HEK293 (cell line): ENCODE measurements at regions not wholly inside any gene's neighbourhood (a gene's known extent, or its start where the extent isn't known, plus 50 kb on each side); places are given as distances from the start of the nearest gene placed in this dataset.

Experiments used
- CTCF ChIA-PET: fragments of 350-600 bp; formaldehyde crosslinking; extraction: SDS; loops from one replicate; lab custom pipeline; 2021; ENCODE audit warnings: antibody characterized with exemption; lab: Yijun Ruan, JAX
- POLR2A ChIA-PET: fragments of 300-600 bp; formaldehyde crosslinking; extraction: SDS; loops from one replicate; lab custom pipeline; 2020; ENCODE audit warnings: antibody characterized with exemption, inconsistent platforms; lab: Yijun Ruan, JAX
- H3K27ac ChIP-seq: fragments of 200-500 bp; sonication (Bioruptor generic); 2 replicates; pipeline ENCODE4 v1.5.1; 2014; ENCODE audit warnings: low read depth, low read length, control low read depth, inconsistent platforms; ENCODE audit errors: extremely low read depth
- H3K36me3 ChIP-seq, 2 experiments: fragments of 200-500 bp in 1 of 2; sonication (Bioruptor generic) in 1 of 2; 1 replicate in 1 of 2; 2 replicates in 1 of 2; pipeline ENCODE4 v1.5.1; 2014 to 2017; ENCODE audit warnings: inconsistent platforms in 2 of 2, low read length in 2 of 2; ENCODE audit not compliant: control insufficient read depth in 2 of 2, insufficient read depth in 1 of 2
- H3K4me1 ChIP-seq: fragments of 200-500 bp; sonication (Bioruptor generic); 2 replicates; pipeline ENCODE4 v1.5.1; 2014; ENCODE audit warnings: mild to moderate bottlenecking, low read length, inconsistent platforms; ENCODE audit not compliant: control insufficient read depth, insufficient read depth
- H3K4me3 ChIP-seq: 2 replicates; pipeline ENCODE4 v1.5.1; 2011; ENCODE audit warnings: low read depth, mild to moderate bottlenecking, control low read depth, low read length, moderate library complexity
- H3K9me3 ChIP-seq: fragments of 200-500 bp; sonication (Bioruptor generic); 2 replicates; pipeline ENCODE4 v1.5.1; 2014; ENCODE audit warnings: low read depth, low read length, inconsistent platforms; ENCODE audit not compliant: control insufficient read depth, insufficient read depth
- BCL11B ChIP-seq: fragments of 450-650 bp; formaldehyde crosslinking; IDR thresholded peaks from 2 replicates; pipeline ENCODE4 v1.5.1; 2016; ENCODE audit warnings: low read depth, missing biosample characterization, missing genetic modification characterization
- GFI1B ChIP-seq: fragments of 450-650 bp; formaldehyde crosslinking; IDR thresholded peaks from 2 replicates; pipeline ENCODE4 v1.5.1; 2016; ENCODE audit warnings: missing biosample characterization, missing genetic modification characterization
- GLIS2 ChIP-seq: fragments of 450-650 bp; formaldehyde crosslinking; IDR thresholded peaks from 2 replicates; pipeline ENCODE4 v1.5.1; 2016; ENCODE audit warnings: missing biosample characterization, missing genetic modification characterization
- HOXA7 ChIP-seq: sonication (generic); formaldehyde crosslinking; IDR thresholded peaks from 2 replicates; pipeline ENCODE4 v1.8.1; 2022; ENCODE audit warnings: missing genetic modification reagents, borderline replicate concordance
- OSR2 ChIP-seq: fragments of 450-650 bp; formaldehyde crosslinking; IDR thresholded peaks from 2 replicates; pipeline ENCODE4 v1.5.1; 2016; ENCODE audit warnings: missing biosample characterization, missing genetic modification characterization
- SP3 ChIP-seq: fragments of 450-650 bp; formaldehyde crosslinking; IDR thresholded peaks from 2 replicates; pipeline ENCODE4 v1.5.1; 2016; ENCODE audit warnings: missing biosample characterization, missing genetic modification characterization
- WT1 ChIP-seq: fragments of 450-650 bp; formaldehyde crosslinking; IDR thresholded peaks from 2 replicates; pipeline ENCODE4 v1.5.1; 2016; ENCODE audit warnings: missing biosample characterization, missing genetic modification characterization
- ZBTB17 ChIP-seq: fragments of 450-650 bp; formaldehyde crosslinking; IDR thresholded peaks from 2 replicates; pipeline ENCODE4 v1.5.1; 2016; ENCODE audit warnings: missing biosample characterization, missing genetic modification characterization
- ZBTB7A ChIP-seq: fragments of 450-650 bp; formaldehyde crosslinking; IDR thresholded peaks from 2 replicates; pipeline ENCODE4 v1.5.1; 2016; ENCODE audit warnings: low read depth, missing biosample characterization, missing genetic modification characterization
- ZNF10 ChIP-seq: fragments of 450-650 bp; formaldehyde crosslinking; IDR thresholded peaks from 2 replicates; pipeline ENCODE4 v1.5.1; 2017; ENCODE audit warnings: missing biosample characterization, missing genetic modification characterization
- ZNF132 ChIP-seq: fragments of 450-650 bp; formaldehyde crosslinking; IDR thresholded peaks from 2 replicates; pipeline ENCODE4 v1.5.1; 2017; ENCODE audit warnings: missing biosample characterization, missing genetic modification characterization, borderline replicate concordance
- ZNF174 ChIP-seq: fragments of 450-650 bp; formaldehyde crosslinking; IDR thresholded peaks from 2 replicates; pipeline ENCODE4 v1.5.0; 2017; ENCODE audit warnings: missing biosample characterization, mild to moderate bottlenecking, missing genetic modification characterization
- ZNF202 ChIP-seq: fragments of 450-650 bp; formaldehyde crosslinking; IDR thresholded peaks from 2 replicates; pipeline ENCODE4 v1.5.1; 2016; ENCODE audit warnings: missing biosample characterization, missing genetic modification characterization, borderline replicate concordance
- ZNF214 ChIP-seq: fragments of 450-650 bp; formaldehyde crosslinking; IDR thresholded peaks from 2 replicates; pipeline ENCODE4 v1.5.1; 2017; ENCODE audit warnings: missing biosample characterization, mild to moderate bottlenecking, missing genetic modification characterization, borderline replicate concordance
- ZNF426 ChIP-seq: fragments of 450-650 bp; formaldehyde crosslinking; IDR thresholded peaks from 2 replicates; pipeline ENCODE4 v1.5.1; 2017; ENCODE audit warnings: missing biosample characterization, missing genetic modification characterization, mild to moderate bottlenecking, inconsistent platforms, moderate library complexity
- ZNF433 ChIP-seq: fragments of 450-650 bp; formaldehyde crosslinking; IDR thresholded peaks from 2 replicates; pipeline ENCODE4 v1.5.1; 2016; ENCODE audit warnings: missing biosample characterization, missing genetic modification characterization, low read depth
- ZNF571 ChIP-seq: fragments of 450-650 bp; formaldehyde crosslinking; IDR thresholded peaks from 2 replicates; pipeline ENCODE4 v1.5.0; 2017; ENCODE audit warnings: missing biosample characterization, missing genetic modification characterization
- ZNF654 ChIP-seq: fragments of 450-650 bp; formaldehyde crosslinking; IDR thresholded peaks from 2 replicates; pipeline ENCODE4 v1.5.1; 2016; ENCODE audit warnings: low read depth, missing biosample characterization, missing genetic modification characterization
- ZNF677 ChIP-seq: fragments of 450-650 bp; IDR thresholded peaks from 2 replicates; pipeline ENCODE4 v1.5.0; 2018; ENCODE audit warnings: missing biosample characterization, mild to moderate bottlenecking, missing genetic modification characterization, moderate library complexity
- ZNF707 ChIP-seq: fragments of 450-650 bp; formaldehyde crosslinking; IDR thresholded peaks from 2 replicates; pipeline ENCODE4 v1.5.1; 2016; ENCODE audit warnings: missing biosample characterization, missing genetic modification characterization
- ZNF830 ChIP-seq: fragments of 450-650 bp; IDR thresholded peaks from 2 replicates; pipeline ENCODE4 v1.5.0; 2018; ENCODE audit warnings: missing biosample characterization, missing genetic modification characterization, low read depth, mild to moderate bottlenecking, moderate library complexity
- TF ChIP-seq, protein P1 (sequence below): fragments of 450-650 bp; formaldehyde crosslinking; IDR thresholded peaks from 2 replicates; pipeline ENCODE4 v1.5.1; 2017; ENCODE audit warnings: missing biosample characterization, missing genetic modification characterization
- TF ChIP-seq, protein P2 (sequence below): fragments of 450-650 bp; formaldehyde crosslinking; IDR thresholded peaks from 2 replicates; pipeline ENCODE4 v1.5.1; 2016; ENCODE audit warnings: missing biosample characterization, missing genetic modification characterization
- TF ChIP-seq, protein P3 (sequence below): fragments of 450-650 bp; formaldehyde crosslinking; IDR thresholded peaks from 2 replicates; pipeline ENCODE4 v1.5.1; 2017; ENCODE audit warnings: missing biosample characterization, missing genetic modification characterization
- TF ChIP-seq, protein P4 (sequence below): fragments of 450-650 bp; formaldehyde crosslinking; IDR thresholded peaks from 2 replicates; pipeline ENCODE4 v1.5.1; 2016; ENCODE audit warnings: missing biosample characterization, missing genetic modification characterization, borderline replicate concordance

DNA sequence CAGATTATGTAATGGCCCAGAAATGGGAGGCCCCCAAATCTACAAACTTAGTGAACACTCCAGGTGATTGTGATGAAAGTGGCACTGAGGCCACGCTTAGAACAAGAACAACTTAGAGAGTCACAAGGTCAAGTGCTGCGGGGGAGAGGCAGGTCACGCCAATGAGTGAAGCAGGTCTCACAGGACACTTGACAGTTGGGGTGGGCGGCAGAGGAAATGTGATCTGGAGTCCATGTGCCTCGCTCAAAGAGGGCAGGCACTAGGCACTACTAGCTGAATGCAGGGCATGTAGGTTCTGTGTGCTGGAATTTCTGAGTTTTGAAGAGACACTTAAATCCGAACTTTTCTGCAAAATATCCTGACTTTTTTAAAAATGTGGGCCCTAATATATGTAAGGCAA lies 193.2 kb upstream of the RORB start (continued):
- TF ChIP-seq WT1 (tag by site-specific recombination) = no peak
- no peak for TF ChIP-seq OSR2 (tag by site-specific recombination)
- no peak for TF ChIP-seq ZBTB17 (tag by site-specific recombination)
- TF ChIP-seq HOXA7 (CRISPR knock-in tag) = no peak
- TF ChIP-seq, protein P1, sequence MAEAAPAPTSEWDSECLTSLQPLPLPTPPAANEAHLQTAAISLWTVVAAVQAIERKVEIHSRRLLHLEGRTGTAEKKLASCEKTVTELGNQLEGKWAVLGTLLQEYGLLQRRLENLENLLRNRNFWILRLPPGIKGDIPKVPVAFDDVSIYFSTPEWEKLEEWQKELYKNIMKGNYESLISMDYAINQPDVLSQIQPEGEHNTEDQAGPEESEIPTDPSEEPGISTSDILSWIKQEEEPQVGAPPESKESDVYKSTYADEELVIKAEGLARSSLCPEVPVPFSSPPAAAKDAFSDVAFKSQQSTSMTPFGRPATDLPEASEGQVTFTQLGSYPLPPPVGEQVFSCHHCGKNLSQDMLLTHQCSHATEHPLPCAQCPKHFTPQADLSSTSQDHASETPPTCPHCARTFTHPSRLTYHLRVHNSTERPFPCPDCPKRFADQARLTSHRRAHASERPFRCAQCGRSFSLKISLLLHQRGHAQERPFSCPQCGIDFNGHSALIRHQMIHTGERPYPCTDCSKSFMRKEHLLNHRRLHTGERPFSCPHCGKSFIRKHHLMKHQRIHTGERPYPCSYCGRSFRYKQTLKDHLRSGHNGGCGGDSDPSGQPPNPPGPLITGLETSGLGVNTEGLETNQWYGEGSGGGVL (tag by site-specific recombination) = no peak
- TF ChIP-seq ZBTB7A = no peak
- TF ChIP-seq, protein P2, sequence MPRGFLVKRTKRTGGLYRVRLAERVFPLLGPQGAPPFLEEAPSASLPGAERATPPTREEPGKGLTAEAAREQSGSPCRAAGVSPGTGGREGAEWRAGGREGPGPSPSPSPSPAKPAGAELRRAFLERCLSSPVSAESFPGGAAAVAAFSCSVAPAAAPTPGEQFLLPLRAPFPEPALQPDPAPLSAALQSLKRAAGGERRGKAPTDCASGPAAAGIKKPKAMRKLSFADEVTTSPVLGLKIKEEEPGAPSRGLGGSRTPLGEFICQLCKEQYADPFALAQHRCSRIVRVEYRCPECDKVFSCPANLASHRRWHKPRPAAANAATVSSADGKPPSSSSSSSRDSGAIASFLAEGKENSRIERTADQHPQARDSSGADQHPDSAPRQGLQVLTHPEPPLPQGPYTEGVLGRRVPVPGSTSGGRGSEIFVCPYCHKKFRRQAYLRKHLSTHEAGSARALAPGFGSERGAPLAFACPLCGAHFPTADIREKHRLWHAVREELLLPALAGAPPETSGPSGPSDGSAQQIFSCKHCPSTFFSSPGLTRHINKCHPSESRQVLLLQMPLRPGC (tag by site-specific recombination) = no peak
- TF ChIP-seq ZNF426 (tag by site-specific recombination) = no peak
- TF ChIP-seq SP3 (tag by site-specific recombination) = no peak

DNA sequence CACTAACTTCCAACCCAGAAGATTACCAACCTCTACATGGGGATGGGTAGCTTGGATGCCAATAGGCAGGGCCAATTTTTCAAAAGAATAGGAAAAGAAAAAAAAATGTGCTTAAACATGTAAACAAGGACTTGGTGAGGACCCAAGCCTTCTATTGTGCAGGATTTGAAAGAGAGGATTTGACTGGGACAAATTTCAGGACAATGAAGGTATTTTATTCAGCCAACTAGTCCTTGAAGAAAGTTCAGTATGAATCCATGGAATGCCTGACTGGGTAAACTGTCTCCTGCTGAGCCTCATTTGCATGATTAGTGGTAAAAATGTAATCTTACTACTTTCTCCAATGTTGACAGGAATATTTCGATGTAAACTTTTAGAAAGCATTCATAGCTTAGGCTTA lies 192.5 kb upstream of the RORB start:
- no peak for TF ChIP-seq ZNF132 (tag by site-specific recombination)
- no peak overlapping the region for H3K4me3 ChIP-seq
- ChIA-PET POLR2A (no interaction called here), CTCF (interaction anchor here (0.7 kb wide), 1 partner anchor 45 kb away, joined by 3 read pairs; no protein-coding TSS in a partner anchor)
- no peaks in the 10 kb centered on the region for H3K9me3 ChIP-seq
- H3K36me3 ChIP-seq = no peaks in the 10 kb centered on the region
- no peaks in the 10 kb centered on the region for H3K4me1 ChIP-seq
- no peak overlapping the region for H3K27ac ChIP-seq

DNA sequence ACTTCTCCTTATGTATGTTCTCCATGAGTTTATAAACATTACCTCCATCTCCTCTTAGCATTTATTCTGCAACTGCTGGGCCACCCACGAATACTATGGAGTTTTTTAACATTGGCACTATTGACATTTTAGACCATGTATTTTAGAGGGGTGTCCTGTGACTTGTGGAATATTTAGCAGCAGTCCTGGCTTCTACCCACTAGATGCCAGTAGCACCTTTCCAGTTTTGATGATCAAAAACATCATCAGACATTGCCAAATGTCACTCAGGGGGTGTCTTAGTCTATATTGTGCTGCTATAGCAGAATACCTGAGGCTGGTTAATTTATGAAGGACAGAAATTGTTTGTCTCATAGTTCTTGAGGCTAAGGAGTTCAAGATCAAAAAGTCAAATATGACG lies 187.5 kb upstream of the RORB start:
- Histone ChIP-seq H3K4me3 (no peak overlapping the region), H3K4me1 (no peaks in the 10 kb centered on the region), H3K27ac (no peak overlapping the region), H3K9me3 (no peaks in the 10 kb centered on the region), H3K36me3 (no peaks in the 10 kb centered on the region)
- POLR2A ChIA-PET = no interaction called here
- CTCF ChIA-PET = no interaction called here
- TF ChIP-seq ZNF677 (no peak), ZNF214 (tag by site-specific recombination) (no peak), ZNF10 (tag by site-specific recombination) (no peak), ZNF174 (tag by site-specific recombination) (no peak), ZNF830 (tag by site-specific recombination) (no peak), ZNF707 (tag by site-specific recombination) (no peak), BCL11B (tag by site-specific recombination) (no peak), GLIS2 (tag by site-specific recombination) (no peak), GFI1B (tag by site-specific recombination) (no peak), ZNF571 (tag by site-specific recombination) (no peak), ZNF202 (no peak), ZNF433 (tag by site-specific recombination) (no peak), ZNF654 (no peak)
- TF ChIP-seq, protein P3, sequence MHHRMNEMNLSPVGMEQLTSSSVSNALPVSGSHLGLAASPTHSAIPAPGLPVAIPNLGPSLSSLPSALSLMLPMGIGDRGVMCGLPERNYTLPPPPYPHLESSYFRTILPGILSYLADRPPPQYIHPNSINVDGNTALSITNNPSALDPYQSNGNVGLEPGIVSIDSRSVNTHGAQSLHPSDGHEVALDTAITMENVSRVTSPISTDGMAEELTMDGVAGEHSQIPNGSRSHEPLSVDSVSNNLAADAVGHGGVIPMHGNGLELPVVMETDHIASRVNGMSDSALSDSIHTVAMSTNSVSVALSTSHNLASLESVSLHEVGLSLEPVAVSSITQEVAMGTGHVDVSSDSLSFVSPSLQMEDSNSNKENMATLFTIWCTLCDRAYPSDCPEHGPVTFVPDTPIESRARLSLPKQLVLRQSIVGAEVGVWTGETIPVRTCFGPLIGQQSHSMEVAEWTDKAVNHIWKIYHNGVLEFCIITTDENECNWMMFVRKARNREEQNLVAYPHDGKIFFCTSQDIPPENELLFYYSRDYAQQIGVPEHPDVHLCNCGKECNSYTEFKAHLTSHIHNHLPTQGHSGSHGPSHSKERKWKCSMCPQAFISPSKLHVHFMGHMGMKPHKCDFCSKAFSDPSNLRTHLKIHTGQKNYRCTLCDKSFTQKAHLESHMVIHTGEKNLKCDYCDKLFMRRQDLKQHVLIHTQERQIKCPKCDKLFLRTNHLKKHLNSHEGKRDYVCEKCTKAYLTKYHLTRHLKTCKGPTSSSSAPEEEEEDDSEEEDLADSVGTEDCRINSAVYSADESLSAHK (tag by site-specific recombination) = no peak
- TF ChIP-seq, protein P4, sequence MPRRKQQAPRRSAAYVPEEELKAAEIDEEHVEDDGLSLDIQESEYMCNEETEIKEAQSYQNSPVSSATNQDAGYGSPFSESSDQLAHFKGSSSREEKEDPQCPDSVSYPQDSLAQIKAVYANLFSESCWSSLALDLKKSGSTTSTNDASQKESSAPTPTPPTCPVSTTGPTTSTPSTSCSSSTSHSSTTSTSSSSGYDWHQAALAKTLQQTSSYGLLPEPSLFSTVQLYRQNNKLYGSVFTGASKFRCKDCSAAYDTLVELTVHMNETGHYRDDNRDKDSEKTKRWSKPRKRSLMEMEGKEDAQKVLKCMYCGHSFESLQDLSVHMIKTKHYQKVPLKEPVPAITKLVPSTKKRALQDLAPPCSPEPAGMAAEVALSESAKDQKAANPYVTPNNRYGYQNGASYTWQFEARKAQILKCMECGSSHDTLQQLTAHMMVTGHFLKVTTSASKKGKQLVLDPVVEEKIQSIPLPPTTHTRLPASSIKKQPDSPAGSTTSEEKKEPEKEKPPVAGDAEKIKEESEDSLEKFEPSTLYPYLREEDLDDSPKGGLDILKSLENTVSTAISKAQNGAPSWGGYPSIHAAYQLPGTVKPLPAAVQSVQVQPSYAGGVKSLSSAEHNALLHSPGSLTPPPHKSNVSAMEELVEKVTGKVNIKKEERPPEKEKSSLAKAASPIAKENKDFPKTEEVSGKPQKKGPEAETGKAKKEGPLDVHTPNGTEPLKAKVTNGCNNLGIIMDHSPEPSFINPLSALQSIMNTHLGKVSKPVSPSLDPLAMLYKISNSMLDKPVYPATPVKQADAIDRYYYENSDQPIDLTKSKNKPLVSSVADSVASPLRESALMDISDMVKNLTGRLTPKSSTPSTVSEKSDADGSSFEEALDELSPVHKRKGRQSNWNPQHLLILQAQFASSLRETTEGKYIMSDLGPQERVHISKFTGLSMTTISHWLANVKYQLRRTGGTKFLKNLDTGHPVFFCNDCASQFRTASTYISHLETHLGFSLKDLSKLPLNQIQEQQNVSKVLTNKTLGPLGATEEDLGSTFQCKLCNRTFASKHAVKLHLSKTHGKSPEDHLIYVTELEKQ (tag by site-specific recombination) = no peak
